ENCODE measurements at regions not wholly inside any gene's neighbourhood (a gene's known extent, or its start where the extent isn't known, plus 50 kb on each side); places are given as distances from the start of the nearest gene placed in this dataset.
"Not testable (repeated sequence)": the region's sequence is repeated elsewhere in the genome, so short reads cannot be mapped to it uniquely, and the experiment has no call there.

DNA sequence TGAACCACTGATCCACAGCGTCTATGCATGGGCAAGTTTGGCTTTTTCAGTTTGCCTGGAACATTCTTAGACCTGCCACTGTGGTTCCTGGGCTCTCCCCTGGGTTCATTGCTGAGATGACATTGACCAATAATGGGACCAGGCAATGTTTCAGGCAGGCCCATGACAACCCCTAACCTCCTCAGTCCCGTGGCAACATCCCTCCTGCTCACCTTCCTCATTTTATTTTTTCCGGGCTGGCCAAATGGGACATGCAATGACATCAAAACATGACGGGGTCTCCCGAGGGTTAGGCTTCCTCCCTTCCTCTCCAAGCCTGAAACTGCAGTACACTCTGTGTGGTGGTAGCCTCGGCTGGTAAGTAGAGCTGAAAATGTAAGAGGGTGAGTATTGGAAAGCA is 234.0 kb upstream of the RREB1 start:
- intact Hi-C loops (cut with micrococcal nuclease) = no loop called here
- no peak overlapping the region for H3K4me3 ChIP-seq
- TF ChIP-seq, protein P1, sequence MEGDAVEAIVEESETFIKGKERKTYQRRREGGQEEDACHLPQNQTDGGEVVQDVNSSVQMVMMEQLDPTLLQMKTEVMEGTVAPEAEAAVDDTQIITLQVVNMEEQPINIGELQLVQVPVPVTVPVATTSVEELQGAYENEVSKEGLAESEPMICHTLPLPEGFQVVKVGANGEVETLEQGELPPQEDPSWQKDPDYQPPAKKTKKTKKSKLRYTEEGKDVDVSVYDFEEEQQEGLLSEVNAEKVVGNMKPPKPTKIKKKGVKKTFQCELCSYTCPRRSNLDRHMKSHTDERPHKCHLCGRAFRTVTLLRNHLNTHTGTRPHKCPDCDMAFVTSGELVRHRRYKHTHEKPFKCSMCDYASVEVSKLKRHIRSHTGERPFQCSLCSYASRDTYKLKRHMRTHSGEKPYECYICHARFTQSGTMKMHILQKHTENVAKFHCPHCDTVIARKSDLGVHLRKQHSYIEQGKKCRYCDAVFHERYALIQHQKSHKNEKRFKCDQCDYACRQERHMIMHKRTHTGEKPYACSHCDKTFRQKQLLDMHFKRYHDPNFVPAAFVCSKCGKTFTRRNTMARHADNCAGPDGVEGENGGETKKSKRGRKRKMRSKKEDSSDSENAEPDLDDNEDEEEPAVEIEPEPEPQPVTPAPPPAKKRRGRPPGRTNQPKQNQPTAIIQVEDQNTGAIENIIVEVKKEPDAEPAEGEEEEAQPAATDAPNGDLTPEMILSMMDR (IDR thresholded peaks at IDR 0.05; ENCODE audit: borderline replicate concordance) = no peak
- no peaks in the 10 kb centered on the region for H3K4me1 ChIP-seq
- H3K9me3 ChIP-seq (replicated peaks) = peaks cover 10% of the 10 kb centered on the region
- H3K36me3 ChIP-seq = no peaks in the 10 kb centered on the region
- no peak for DNase-seq
- no peaks in the 10 kb centered on the region for H3K27me3 ChIP-seq (ENCODE audit: low read depth)
- no peak overlapping the region for H3K27ac ChIP-seq (replicated peaks)

DNA sequence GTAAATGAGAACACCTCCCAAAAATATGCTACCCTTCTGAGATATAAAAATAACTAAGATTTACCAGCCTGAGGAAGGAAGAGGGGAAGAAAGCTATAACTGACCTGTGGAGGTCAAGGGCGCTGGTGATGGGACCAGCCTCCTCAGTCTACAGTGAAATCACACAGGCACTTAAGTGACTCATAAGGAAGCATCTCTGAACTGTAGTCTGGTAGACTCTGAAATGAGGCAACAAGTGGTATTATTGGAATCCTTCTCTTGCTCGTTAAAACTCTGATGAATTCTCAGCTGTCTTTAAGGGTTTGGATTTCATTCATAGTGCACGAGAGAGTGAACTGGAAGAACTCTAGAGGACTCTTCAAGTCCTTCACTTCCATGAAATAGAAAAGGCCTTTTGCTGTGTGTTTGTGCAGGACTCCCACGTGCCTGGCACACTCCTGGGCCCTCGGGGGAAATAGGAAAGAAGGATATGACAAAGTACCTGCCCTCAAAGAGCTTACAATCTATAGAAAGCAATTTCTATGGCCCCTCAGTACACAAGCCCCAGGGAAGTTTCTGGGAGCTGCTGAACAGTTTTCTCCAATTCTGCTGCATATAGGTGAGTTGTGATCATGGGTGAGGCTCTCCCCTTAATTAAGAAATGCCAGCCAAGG is 231.8 kb upstream of the RREB1 start:
- intact Hi-C loops (cut with micrococcal nuclease) = no loop called here
- H3K4me1 ChIP-seq = no peaks in the 10 kb centered on the region
- H3K36me3 ChIP-seq = no peaks in the 10 kb centered on the region
- H3K9me3 ChIP-seq (replicated peaks) = no peaks in the 10 kb centered on the region
- no peak overlapping the region for H3K27ac ChIP-seq (replicated peaks)
- H3K27me3 ChIP-seq (ENCODE audit: low read depth) = no peaks in the 10 kb centered on the region
- no peak overlapping the region for H3K4me3 ChIP-seq
- no peak for DNase-seq
- TF ChIP-seq, protein P1 (IDR thresholded peaks at IDR 0.05; ENCODE audit: borderline replicate concordance) = no peak

DNA sequence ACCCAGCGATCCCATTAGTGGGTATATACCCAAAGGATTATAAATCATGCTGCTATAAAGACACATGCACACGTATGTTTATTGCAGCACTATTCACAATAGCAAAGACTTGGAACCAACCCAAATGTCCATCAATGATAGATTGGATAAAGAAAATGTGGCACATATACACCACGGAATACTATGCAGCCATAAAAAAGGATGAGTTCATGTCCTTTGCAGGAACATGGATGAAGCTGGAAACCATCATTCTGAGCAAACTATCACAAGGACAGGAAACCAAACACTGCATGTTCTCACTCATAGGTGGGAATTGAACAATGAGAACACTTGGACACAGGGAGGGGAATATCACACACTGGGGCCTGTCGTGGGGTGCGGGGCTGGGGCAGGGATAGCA is 230.0 kb upstream of the RREB1 start:
- H3K36me3 ChIP-seq; H3K27ac ChIP-seq (replicated peaks); H3K4me3 ChIP-seq; DNase-seq; H3K27me3 ChIP-seq (ENCODE audit: low read depth); H3K4me1 ChIP-seq; H3K9me3 ChIP-seq (replicated peaks); intact Hi-C loops (cut with micrococcal nuclease): not testable (repeated sequence)

DNA sequence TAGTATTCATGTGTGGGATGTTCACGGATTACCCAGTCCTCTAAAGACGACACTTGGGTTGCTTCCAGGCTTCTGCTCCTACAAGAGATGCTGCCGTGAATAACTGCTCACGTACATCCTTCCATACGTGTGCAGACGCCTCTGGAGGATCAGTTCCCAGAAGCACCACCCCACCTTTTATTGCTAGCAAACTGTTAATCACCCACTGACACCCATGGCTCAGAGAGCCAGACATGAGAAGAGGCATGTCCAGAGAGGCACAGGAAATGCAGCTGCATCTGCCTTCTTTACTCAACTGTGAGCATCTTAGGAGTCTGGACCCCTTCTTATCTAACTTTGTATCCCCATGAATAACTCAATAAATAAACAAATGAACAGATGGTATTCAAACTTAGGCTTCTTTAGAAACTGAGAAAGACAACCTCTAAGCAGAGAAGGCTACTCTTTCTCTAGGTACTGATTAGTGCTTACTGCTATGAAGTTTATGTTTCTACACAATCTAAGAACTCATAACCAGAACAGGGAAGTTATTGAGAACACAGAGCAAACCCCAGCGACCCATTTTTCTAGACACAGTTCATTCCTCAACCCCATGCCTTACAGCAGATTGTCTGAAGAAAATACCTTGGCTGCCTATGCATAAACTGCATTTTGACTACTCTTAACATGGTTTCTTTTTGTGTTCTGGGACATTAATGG is 228.7 kb upstream of the RREB1 start:
- Histone ChIP-seq H3K9me3 (replicated peaks) (no peaks in the 10 kb centered on the region), H3K4me1 (no peaks in the 10 kb centered on the region), H3K4me3 (no peak overlapping the region), H3K36me3 (no peaks in the 10 kb centered on the region), H3K27ac (replicated peaks) (no peak overlapping the region), H3K27me3 (ENCODE audit: low read depth) (no peaks in the 10 kb centered on the region)
- DNase-seq = no peak
- intact Hi-C loops (cut with micrococcal nuclease) = no loop called here
- TF ChIP-seq, protein P1 (IDR thresholded peaks at IDR 0.05; ENCODE audit: borderline replicate concordance) = no peak

DNA sequence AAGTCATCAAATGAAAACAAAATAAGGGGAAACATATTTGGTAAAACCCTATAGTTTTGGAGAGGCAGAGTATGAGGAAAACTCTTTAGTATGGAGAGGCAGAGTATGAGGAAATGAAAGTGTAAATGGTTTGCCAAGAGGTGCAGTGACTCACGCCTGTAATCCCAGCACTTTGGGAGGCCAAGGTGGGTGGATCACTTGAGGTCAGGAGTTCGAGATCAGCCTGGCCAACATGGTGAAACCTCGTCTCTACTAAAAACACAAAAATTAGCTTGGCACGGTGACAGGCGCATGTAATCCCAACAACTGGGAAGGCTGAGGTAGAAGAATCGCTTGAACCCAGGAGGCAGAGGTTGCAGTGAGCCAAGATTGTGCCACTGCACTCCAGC is 228.2 kb upstream of the RREB1 start:
- H3K27me3 ChIP-seq (ENCODE audit: low read depth); intact Hi-C loops (cut with micrococcal nuclease); H3K4me1 ChIP-seq; DNase-seq; H3K9me3 ChIP-seq (replicated peaks); H3K36me3 ChIP-seq; H3K27ac ChIP-seq (replicated peaks); H3K4me3 ChIP-seq: not testable (repeated sequence)

DNA sequence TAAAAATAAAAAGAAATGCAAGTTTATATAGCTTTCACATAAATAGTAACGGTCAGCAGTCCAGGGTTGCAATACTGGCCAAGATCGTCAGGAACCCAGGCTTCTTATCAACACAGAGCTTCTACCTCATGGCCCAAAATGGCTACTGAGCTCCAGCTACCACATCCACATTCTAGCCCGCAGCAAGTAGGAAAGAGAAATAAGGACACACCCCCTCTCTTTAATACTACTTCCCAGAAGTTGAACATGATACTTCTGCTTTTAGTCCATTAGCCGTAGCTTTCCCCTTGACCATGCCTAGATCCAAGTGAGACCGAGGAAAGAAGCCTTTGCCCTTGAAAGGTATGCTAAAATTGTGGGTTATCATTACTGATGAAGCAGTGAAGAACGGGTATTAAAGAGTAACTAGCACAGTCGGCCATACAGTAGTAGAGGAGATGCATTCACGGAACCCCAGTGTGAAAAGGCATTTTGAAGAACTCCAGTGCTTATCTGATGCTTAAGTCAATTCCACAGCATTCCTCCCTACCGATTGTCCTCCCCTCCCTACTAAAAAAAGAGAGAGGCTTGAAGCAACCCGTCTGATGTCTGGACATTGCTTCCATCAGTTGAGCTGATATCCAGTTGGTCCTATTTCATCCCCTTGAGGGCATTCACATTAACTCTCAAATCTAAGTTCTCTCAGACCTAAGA is 226.9 kb upstream of the RREB1 start:
- Histone ChIP-seq H3K4me3 (no peak overlapping the region), H3K27me3 (ENCODE audit: low read depth) (no peaks in the 10 kb centered on the region), H3K36me3 (no peaks in the 10 kb centered on the region), H3K4me1 (peaks cover 11% of the 10 kb centered on the region), H3K9me3 (replicated peaks) (no peaks in the 10 kb centered on the region), H3K27ac (replicated peaks) (no peak overlapping the region)
- TF ChIP-seq, protein P1 (IDR thresholded peaks at IDR 0.05; ENCODE audit: borderline replicate concordance) = no peak
- intact Hi-C loops (cut with micrococcal nuclease) = no loop called here
- no peak for DNase-seq

All from left ventricle myocardium inferior (tissue), 1 donor.